HS-27A (cell line): ENCODE measurements at regions not wholly inside any gene's neighbourhood (a gene's known extent, or its start where the extent isn't known, plus 50 kb on each side); places are given as distances from the start of the nearest gene placed in this dataset.

Experiments
- DNase-seq: peaks from one replicate; pipeline ENCODE4 v3.0.0-alpha.2; 2012; ENCODE audit warnings: low read depth, missing footprints

DNA sequence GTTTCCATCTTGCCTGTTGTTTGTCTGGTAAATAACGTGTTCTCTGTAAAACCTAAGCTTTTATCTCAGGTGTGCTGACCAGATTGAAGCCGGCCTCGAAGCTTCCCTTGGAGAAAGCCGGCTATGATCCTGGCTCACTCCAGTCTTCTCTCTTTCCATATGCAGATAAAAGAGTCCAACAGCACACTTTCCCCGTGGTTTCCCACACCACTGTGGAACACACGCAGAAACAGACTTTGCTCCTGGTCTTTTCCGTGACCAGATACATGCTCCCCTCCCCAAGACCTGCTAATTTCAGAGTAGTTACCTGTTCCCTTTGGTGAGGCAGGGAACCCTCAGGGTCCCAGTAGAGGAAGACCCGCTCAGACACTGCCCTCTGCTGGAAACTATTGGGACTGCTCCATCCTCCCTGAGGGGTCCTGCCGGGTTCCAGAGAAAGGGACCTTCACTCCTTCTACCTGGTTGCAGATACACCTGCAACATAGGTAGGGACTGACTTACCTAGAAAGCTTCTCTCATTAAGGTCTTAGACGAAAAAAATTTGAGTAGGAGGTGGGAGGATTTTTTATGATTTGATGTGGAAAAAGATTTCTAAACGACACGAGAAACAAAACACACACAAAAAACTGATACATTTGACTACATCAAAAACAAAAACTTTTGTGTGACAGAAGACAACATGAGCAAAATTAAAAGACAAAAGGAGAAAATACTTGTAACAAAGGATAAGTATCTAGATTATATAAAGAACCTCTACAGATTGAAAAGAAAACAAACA, 415.4 kb upstream of the CCDC196 start:
- DNase-seq = no peak

DNA sequence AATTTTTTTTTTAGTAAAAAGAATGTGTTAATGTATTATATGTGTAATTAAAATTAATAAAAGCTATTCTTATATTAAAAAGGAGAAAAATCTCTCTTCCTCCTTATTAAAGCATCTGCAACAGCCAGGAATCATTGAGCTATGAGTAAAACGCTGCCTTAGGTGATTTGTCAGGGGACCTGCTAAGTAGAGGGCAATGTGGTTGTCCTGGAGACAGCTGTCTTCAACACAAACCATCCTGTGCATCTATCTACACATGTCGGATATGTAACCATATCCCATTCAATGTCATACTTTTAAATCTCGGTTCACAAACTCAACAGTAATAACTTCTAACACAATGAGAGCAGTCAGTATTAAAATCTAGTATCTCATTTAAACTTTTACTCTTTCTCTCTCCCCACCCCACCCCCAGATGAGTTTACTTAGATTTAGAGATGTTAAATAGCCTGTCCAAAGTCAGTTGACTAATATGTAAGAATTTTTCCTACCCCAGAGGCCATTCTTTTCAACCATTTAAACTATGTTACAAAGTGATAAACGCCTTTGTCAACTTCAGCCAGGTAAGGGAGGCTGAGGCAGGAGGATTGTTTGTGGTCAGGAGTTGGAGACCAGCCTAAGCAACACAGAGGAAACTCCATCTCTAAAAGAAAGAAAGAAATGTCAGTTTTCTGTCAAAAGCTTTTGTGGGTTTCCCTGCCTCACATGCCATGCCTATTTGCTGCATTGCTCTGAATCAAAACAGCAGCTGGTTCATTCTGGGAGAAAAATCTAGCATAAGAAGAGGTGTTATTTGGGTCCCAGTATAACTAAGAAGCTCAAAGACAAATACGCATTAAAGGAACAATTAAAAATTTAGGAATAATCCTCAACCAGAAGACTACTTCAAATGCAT, 413.7 kb upstream of the CCDC196 start:
- no peak for DNase-seq

DNA sequence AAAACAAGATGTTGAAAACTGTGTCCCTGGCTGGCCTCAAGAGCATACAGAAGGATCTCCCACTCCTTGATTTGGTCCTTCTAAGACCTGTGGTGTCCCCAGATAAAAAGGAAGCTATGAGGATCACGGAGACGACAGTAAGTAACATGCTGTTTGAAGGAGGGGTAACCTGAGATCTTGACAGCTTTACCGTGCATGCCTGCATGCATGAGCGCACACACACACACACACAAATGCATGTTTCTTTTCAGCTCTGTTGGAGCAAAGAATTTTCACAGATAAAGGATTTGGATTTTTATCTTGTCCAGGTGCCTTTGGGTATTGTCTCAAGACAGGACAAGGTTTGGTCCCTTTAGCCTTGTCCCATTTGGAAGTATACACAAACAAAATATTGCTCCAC, 411.6 kb upstream of the CCDC196 start:
- DNase-seq = no peak

DNA sequence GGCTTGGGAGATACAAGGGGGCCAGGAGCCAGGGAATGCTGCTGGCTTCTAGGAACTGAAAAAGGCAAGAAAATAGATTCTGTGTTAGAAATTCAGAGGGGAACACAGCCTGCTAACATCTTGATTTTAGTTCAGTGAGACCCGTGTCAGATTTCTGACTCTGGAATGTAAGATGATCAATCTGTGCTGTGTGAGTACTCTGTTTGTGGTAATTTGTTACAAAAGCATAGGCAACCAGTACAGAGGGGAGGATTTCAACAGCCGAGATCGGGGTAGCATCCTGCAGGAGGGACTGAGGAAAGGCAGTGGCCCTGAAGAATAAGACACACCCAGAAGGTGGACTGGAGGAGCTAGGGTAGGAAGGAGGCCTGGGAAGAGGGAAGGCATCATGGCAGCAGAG, 410.0 kb upstream of the CCDC196 start:
- DNase-seq = no peak

DNA sequence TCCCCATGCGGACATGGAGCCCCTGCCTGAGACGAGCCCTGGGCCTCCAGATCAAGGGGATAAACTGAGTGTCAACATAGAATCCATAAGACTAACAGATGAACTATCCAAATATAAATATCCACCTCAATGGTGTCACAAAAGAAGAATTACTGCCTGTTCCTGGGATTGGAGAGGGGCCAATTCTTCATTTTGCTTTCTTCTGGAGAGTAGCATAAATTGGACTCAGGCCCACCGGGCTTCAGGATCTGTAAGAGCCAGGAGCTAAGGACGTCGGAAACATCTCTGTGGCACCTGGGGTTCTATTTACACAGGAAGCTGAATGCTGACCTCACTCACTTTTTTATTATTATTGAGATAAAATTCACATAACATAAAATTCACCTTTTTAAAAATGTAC, 408.2 kb upstream of the CCDC196 start:
- no peak for DNase-seq

DNA sequence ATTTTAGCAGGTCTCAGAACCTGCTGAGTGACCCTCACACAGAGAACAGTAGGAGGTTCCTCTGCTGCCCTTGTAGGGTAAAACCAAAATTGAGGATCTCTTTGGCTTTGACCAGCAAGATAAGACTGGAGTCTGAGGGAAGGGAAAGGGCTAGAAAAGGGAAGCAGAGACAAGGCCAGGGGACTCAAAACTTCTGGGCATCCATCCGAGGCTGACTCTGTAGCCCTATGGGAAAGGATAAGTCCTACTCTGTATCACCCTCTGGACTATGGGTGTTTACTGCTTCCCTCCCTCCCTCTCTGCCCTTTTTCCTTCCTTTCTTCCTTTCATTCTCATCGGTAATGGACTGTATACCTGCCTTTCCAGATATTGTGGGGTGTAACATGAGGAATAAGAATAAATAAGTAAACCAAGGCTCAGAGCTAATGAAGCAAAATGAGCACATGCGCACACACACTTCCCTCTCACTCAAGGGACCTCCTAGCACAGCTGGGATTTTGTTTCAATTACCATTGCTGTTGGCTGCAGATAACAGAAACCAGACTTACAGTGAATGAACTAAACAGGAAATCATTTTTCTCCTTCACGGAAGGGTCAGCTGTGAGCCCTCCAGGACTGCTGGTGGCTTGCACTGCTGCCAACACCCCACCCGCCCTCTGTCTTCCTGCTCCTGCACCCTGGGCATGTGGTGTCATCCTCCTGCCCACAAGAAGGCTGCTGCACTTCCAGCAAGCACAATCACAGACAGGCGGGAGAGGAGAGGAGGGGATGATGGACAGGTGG, 404.4 kb upstream of the CCDC196 start:
- DNase-seq = no peak

DNA sequence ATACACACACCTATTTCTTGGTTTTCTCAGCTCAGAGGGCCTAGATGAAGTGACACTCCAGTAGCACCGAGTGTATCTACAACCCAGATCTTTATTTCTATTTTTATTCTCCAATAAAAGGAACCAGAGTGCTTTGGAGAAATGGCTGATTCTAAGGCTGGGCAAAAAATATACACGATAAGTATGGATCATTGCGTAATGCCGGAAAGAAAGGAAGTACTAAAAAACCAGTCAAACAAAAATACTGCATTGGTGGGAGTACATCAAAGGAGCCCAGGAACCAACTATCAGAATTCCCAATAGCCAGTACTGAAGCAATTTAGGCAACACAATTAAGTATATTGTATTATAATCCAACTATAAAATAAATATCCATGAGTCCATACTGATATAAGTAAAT, 400.9 kb upstream of the CCDC196 start:
- no peak for DNase-seq

DNA sequence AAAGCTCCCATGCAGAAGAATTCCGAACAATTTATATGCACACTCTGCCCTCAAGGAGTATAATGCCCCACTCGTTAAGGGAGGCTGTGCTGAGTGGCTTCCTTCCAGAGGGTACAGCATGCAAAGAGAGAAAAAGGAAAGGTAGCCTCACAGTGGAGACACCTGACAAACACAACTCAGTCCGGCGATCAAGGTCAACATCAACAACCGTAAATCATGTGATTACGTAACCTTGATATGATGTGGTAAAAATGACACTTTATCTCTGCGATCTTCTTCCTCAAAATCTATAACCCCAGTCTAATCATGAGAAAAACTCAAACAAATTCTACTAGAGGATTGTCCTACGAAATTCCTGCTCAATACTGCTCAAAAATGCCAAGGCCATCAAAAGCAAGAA, 400.5 kb upstream of the CCDC196 start:
- no peak for DNase-seq

DNA sequence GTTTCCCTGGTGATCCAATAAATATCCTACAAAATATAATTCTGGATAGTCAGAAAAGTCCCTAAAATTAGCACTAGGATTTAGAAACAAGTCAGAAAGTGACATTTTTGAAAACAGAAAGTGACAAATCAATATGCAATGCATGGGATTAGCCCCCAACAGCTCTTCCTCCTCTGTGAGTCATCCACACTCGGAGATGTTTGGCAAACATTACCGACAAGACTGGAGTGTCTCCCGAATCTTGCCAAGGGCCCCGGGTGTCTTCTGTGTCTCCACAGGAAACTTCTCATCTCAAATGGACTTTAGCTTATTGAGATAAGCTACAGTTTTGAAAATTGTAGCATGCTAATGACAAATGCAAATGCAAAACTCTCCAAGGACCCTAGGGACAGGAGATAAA, 398.9 kb upstream of the CCDC196 start:
- DNase-seq = no peak

DNA sequence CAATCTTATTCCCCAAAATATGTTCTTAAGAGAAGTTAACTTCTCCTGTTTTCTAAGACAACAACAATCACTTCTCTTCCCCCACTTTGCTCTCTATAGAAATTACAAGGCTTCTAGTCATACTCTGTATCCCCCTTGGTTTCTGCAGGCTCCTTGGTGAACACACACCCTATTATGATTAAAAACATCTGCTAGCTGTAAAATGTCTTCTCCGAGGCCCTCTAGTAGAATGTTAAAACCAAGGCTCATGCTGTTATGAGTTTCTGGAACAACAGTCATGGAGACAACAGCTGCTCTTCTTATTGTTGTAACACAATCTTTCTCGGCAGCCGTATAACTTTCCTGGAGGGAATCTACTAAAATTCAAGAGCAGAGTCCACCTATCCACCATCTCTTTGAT, 397.5 kb upstream of the CCDC196 start:
- no peak for DNase-seq

DNA sequence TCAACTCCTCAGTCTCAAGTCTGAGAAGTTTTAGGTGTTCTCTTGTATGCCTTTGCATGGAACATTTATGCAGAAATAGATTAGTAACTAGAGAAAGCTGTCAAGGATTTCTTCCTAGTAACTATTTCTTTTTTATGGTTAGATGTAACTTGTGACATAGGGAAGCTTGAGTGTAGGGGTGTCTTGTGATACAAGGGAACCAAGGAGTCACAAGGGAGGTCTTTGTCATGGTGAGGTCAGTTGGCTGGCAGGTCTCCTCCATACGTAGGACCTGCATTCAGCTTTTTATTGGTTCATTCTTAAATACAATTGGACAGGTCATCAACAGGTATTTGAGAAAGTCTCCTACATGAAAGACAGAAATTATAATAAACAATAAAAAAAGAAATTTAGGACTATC, 394.0 kb upstream of the CCDC196 start:
- no peak for DNase-seq

DNA sequence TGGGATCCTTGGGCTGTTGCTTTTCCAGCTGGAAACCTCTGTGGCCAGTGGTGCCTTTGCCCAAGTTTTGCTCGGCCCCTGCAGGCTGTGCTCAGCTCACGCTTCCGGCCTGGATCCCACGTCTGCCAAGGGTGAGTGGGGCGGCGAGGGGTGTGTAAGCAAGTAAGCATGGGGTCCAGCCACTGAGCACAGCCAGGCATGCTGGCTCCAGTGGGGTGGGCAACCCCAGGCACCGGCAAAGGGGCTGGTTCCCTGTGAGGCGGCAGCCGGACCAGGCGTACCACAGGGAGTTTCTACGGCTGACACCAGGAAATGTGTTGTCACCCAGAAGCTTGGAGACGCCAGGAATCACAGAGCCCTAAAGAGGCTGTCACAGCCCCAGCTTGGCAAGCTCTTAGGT, 393.4 kb upstream of the CCDC196 start:
- no peak for DNase-seq

DNA sequence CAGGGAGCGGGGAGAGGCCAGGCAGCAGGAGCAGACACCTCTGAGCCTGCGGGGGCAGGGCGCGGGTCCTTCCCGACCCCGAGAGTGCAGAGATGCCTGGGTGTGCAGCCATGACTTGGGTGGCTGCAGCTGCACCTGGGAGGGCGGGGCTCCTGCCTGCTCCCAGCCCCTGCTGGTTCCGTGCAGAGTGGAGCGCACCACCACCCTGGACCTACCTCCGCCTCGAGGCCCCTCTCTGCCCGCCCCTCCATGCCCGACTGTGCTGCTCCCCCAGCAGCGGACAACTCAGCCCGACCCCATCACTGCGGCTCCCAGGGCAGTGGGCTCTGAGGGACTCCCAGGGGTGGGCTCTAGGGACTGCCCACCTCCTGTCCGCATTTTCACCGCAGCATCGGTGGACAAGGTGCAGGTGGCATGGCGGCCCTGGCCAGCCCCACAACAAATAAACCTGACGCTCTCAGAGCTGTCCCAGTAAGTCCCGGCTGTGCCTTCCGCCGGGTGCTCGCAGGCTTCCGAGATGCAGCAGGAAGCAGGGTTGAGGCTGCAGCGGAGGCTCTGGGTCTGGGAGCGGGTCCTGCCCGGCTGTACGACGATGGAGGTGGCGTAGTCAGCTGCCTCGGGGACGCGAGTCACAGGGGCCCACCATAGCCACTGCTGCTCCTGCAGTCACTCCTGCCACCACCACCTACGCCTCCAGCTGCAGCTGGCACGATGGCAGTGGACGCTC, 392.0 kb upstream of the CCDC196 start:
- DNase-seq = no peak

DNA sequence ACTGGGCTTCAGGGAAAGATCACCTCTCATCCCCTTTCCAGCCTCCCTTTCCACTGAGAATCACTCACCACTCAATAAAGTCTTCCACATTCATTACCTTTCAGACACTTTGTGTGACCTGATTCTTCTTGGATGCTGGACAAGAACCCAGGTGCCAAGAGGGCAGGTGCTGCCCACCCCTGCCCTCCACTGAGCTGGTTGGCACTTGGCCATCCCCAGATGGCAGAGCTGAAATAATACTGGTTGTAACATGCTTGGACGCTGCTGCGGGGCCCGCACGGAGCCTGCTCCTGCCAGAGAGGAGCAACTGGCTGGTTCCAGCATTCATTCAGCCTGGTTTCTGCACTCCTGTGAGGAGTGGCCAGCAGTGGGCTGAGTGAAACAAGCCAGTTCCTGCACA, 386.7 kb upstream of the CCDC196 start:
- no peak for DNase-seq

DNA sequence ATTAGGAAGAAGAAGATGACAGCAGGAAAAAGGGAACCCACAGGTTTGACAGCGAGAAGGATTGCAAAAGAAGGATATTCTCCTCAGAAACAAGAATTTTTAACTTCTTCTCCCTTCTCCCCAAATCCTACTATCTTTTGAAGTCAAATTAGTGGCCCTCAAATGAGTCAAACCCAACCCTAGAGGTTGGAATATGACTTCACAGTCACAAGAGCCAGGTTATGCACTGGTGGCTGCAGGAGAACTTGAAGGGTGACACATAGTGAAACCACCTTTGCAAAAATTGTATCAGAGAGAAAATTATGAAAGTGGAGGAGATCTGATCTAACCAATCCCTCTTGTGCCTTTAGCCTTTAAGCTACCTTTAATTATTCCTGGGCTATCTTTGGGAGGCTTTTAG, 386.2 kb upstream of the CCDC196 start:
- DNase-seq = no peak

DNA sequence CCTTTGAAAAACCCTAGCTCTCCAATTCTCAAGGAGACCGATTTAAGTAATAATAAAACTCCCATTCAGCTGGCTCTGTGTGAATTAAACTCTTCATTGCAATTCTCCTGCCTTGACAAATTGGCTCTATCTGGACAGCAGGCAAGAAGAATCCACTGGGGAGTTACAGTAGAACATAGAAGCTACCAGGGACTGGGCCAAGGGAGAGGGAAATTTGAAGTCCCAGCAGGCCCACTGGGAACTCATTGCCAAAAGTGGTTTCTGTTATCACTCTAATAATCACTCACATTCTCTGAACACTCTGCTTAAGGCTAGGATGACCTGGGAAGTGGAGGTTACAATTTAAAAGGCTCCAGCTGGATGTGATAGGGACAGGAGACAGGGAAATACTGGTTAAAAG, 384.5 kb upstream of the CCDC196 start:
- no peak for DNase-seq

DNA sequence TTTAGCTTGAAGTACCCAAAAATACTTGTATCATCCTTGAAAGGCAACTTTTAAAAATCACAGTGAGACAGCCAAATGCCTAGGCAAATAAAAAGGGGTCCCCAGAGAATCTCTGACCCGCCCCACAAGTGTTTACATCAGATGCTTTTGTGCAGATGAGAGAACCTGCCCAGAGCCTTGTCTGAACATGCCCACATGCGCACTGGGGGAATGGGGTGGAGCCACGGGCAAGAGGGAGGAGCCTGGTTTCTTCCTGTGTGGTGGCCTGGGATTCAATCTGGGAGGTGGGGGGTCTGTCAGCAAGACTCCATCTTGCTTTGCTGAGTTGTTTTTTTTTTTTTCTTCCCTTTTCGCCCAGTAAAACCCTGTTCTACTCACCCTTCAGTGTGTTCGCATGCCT, 381.7 kb upstream of the CCDC196 start:
- no peak for DNase-seq

DNA sequence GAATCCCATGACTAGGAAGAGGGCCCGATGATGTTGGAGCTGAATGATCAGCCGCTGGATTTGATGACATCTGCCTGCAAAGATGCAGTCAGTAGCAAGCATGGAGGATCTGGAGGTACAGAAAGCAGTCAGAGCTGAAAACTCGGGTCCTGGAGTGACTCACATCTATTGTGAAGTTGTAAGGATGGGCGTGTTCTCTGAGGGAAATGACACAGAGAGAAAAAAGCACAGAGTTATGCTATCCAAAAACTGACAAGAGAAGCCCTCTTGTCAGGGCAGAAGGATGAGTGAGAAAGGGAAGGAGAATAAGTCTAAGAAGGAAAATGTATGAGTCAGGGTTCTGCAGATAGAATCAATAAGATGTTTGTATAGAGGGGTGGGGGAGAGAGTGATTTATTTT, 380.4 kb upstream of the CCDC196 start:
- DNase-seq = no peak

DNA sequence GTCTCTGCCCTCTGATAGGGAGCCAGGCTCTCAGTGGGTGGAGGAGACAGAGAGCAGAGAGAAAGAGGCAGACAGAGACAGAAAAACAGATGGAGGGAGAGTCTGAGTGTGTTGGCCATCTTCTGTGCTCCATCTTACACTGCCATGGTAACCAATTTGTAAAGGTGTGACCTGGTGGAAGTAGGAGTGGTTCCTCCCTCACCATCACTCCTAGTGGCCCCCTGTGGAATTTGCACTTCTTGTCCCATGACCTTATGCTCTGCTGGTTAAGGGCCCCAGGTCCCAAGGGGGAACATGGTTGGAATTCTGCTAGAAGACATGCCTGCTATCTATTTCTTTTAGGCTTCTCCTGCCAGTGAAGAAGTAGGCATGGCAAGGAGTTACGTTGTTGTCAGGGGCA, 376.7 kb upstream of the CCDC196 start:
- DNase-seq = no peak

DNA sequence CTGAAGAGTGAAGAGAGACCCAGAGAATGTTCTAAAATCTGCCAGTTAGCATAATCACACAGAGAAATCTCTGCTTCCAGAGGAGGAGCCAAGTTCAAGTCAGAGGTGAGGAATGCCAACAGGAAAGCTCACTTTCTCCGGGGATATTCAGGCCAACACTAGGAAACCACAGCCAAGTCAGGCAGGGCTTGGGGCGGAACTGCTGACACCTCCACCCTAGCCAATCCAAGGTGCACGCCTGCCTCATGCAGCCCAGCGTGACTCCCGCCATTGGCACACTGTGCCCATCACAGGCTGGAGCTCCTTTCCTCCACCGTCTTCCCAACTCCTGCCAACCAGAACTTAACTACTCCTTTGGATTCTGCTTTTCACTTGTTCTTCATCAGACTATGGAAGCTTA, 374.3 kb upstream of the CCDC196 start:
- no peak for DNase-seq

DNA sequence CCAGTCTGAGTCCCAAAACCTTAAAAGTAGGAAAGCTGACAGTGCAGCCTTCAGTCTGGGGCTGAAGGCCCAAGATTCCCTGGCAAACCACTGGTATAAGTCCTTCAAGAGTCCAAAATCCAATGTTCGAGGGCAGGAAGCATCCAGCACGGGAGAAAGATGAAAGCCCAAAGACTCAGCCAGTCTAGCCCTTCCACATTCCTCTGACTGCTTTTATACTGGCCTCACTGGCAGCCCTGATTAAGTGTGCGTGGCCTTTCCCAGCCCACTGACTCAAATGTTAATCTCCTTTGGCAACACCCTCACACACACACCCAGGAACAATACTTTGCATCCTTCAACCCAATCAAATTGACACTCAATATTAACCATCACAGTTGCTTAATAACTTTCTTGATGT, 372.1 kb upstream of the CCDC196 start:
- no peak for DNase-seq
